ENCODE measurements at regions not wholly inside any gene's neighbourhood (a gene's known extent, or its start where the extent isn't known, plus 50 kb on each side); places are given as distances from the start of the nearest gene placed in this dataset.

- Mint-ChIP-seq H3K27me3 (ENCODE audit: insufficient read depth) (no peaks in the 10 kb centered on the region), H3K4me1 (no peaks in the 10 kb centered on the region), H3K36me3 (ENCODE audit: low read depth) (no peaks in the 10 kb centered on the region), H3K27ac (no peak overlapping the region), H3K4me3 (no peak overlapping the region), H3K9me3 (peaks cover 8% of the 10 kb centered on the region)
- TF ChIP-seq CTCF (conservative IDR thresholded peaks at IDR 0.05), result no peak
- no peaks in the 10 kb centered on the region for H3K27me3 ChIP-seq (ENCODE audit: control insufficient read depth, insufficient read depth, low read length, poor library complexity, severe bottlenecking)
- H3K9me3 ChIP-seq (ENCODE audit: control insufficient read depth, low read length), result peaks cover 5% of the 10 kb centered on the region
- no peaks in the 10 kb centered on the region for H3K4me1 ChIP-seq (ENCODE audit: control insufficient read depth, insufficient read depth, low read length)
- no peak overlapping the region for H3K9ac ChIP-seq (ENCODE audit: extremely low read depth, low read length, poor library complexity, severe bottlenecking)
- DNase-seq, result no peak
- H3K4me3 ChIP-seq (ENCODE audit: low read length), result no peak overlapping the region
- WGBS, 2 experiments (ENCODE audit: insufficient coverage in 1 of 2, insufficient read length in 1 of 2), result 89 to 100% methylated on average over 1 to 4 of the region's 4 CpGs
- H3K27ac ChIP-seq (ENCODE audit: low read depth, low read length), result no peak overlapping the region
- no peaks in the 10 kb centered on the region for H3K36me3 ChIP-seq (ENCODE audit: control insufficient read depth, insufficient read depth, low read length)
These were observed 490.4 kb upstream of the ACO1 start for GRCh38 chr9:31894008-31894407.

- Mint-ChIP-seq H3K36me3 (ENCODE audit: low read depth) (no peaks in the 10 kb centered on the region), H3K27ac (no peak overlapping the region), H3K27me3 (ENCODE audit: insufficient read depth) (no peaks in the 10 kb centered on the region), H3K4me1 (no peaks in the 10 kb centered on the region), H3K4me3 (no peak overlapping the region), H3K9me3 (peaks cover 13% of the 10 kb centered on the region)
- Histone ChIP-seq H3K9me3 (ENCODE audit: control insufficient read depth, low read length) (peaks cover 5% of the 10 kb centered on the region), H3K4me1 (ENCODE audit: control insufficient read depth, insufficient read depth, low read length) (no peaks in the 10 kb centered on the region), H3K27ac (ENCODE audit: low read depth, low read length) (no peak overlapping the region), H3K4me3 (ENCODE audit: low read length) (no peak overlapping the region), H3K9ac (ENCODE audit: extremely low read depth, low read length, poor library complexity, severe bottlenecking) (no peak overlapping the region), H3K36me3 (ENCODE audit: control insufficient read depth, insufficient read depth, low read length) (no peaks in the 10 kb centered on the region), H3K27me3 (ENCODE audit: control insufficient read depth, insufficient read depth, low read length, poor library complexity, severe bottlenecking) (no peaks in the 10 kb centered on the region)
- no peak for TF ChIP-seq CTCF (conservative IDR thresholded peaks at IDR 0.05)
- no peak for DNase-seq
- 90 to 96% methylated on average over 6 of the region's 6 CpGs for WGBS, 2 experiments (ENCODE audit: insufficient coverage in 1 of 2, insufficient read length in 1 of 2)
These were observed 476.1 kb upstream of the ACO1 start for GRCh38 chr9:31908158-31908890.

- no peak for DNase-seq
- Histone ChIP-seq H3K36me3 (ENCODE audit: control insufficient read depth, insufficient read depth, low read length) (no peaks in the 10 kb centered on the region), H3K27ac (ENCODE audit: low read depth, low read length) (no peak overlapping the region), H3K4me1 (ENCODE audit: control insufficient read depth, insufficient read depth, low read length) (no peaks in the 10 kb centered on the region), H3K27me3 (ENCODE audit: control insufficient read depth, insufficient read depth, low read length, poor library complexity, severe bottlenecking) (no peaks in the 10 kb centered on the region), H3K9ac (ENCODE audit: extremely low read depth, low read length, poor library complexity, severe bottlenecking) (no peak overlapping the region), H3K9me3 (ENCODE audit: control insufficient read depth, low read length) (peaks cover 5% of the 10 kb centered on the region), H3K4me3 (ENCODE audit: low read length) (no peak overlapping the region)
- H3K36me3 Mint-ChIP-seq (ENCODE audit: low read depth), result no peaks in the 10 kb centered on the region
- H3K4me1 Mint-ChIP-seq, result no peaks in the 10 kb centered on the region
- H3K27ac Mint-ChIP-seq, result no peak overlapping the region
- no peaks in the 10 kb centered on the region for H3K27me3 Mint-ChIP-seq (ENCODE audit: insufficient read depth)
- peaks cover 11% of the 10 kb centered on the region for H3K9me3 Mint-ChIP-seq
- no peak for TF ChIP-seq CTCF (conservative IDR thresholded peaks at IDR 0.05)
- WGBS, 2 experiments (ENCODE audit: insufficient coverage in 1 of 2, insufficient read length in 1 of 2), result 87% methylated on average over 3 to 11 of the region's 11 CpGs
- no peak overlapping the region for H3K4me3 Mint-ChIP-seq
These were observed 475.5 kb upstream of the ACO1 start for GRCh38 chr9:31908891-31909480.
